RWPE2 (cell line): ENCODE measurements at regions not wholly inside any gene's neighbourhood (a gene's known extent, or its start where the extent isn't known, plus 50 kb on each side); places are given as distances from the start of the nearest gene placed in this dataset.

Experiments used
- ATAC-seq: fragments of 200-7000 bp; cut with Tn5 transposase; 3 replicates; pipeline ENCODE4 v1.9.1; 2021; ENCODE audit warnings: low read depth
- DNase-seq: peaks from one replicate; pipeline ENCODE4 v3.0.0-alpha.2; 2020; ENCODE audit warnings: low spot score
- H3K27ac ChIP-seq: fragments of 450-650 bp; 2 replicates; pipeline ENCODE4 v1.5.1; 2017; ENCODE audit warnings: mild to moderate bottlenecking; ENCODE audit not compliant: poor library complexity, severe bottlenecking
- H3K27me3 ChIP-seq: fragments of 250-450 bp; sonication (Bioruptor Pico); 2 replicates; pipeline ENCODE4 v1.5.1; 2021; ENCODE audit warnings: mild to moderate bottlenecking, moderate library complexity; ENCODE audit not compliant: insufficient read depth, poor library complexity, severe bottlenecking
- H3K36me3 ChIP-seq: fragments of 250-450 bp; sonication (Bioruptor Pico); 2 replicates; pipeline ENCODE4 v1.5.1; 2020; ENCODE audit warnings: low read depth, mild to moderate bottlenecking, moderate library complexity
- H3K4me1 ChIP-seq: fragments of 250-450 bp; sonication (Bioruptor Pico); 2 replicates; pipeline ENCODE4 v1.5.1; 2021; ENCODE audit warnings: mild to moderate bottlenecking, moderate library complexity; ENCODE audit not compliant: insufficient read depth, poor library complexity, severe bottlenecking
- H3K4me3 ChIP-seq: fragments of 250-450 bp; sonication (Bioruptor Pico); 2 replicates; pipeline ENCODE4 v1.5.1; 2021; ENCODE audit warnings: mild to moderate bottlenecking, moderate library complexity; ENCODE audit not compliant: severe bottlenecking
- H3K9me3 ChIP-seq: fragments of 250-450 bp; sonication (Bioruptor Pico); 2 replicates; pipeline ENCODE4 v1.5.1; 2021; ENCODE audit warnings: mild to moderate bottlenecking, moderate library complexity; ENCODE audit not compliant: severe bottlenecking
- CTCF ChIP-seq: fragments of 450-650 bp; IDR thresholded peaks from one replicate; pipeline ENCODE4 v1.5.1; 2017; ENCODE audit warnings: mild to moderate bottlenecking, moderate library complexity; ENCODE audit not compliant: poor library complexity, severe bottlenecking

DNA sequence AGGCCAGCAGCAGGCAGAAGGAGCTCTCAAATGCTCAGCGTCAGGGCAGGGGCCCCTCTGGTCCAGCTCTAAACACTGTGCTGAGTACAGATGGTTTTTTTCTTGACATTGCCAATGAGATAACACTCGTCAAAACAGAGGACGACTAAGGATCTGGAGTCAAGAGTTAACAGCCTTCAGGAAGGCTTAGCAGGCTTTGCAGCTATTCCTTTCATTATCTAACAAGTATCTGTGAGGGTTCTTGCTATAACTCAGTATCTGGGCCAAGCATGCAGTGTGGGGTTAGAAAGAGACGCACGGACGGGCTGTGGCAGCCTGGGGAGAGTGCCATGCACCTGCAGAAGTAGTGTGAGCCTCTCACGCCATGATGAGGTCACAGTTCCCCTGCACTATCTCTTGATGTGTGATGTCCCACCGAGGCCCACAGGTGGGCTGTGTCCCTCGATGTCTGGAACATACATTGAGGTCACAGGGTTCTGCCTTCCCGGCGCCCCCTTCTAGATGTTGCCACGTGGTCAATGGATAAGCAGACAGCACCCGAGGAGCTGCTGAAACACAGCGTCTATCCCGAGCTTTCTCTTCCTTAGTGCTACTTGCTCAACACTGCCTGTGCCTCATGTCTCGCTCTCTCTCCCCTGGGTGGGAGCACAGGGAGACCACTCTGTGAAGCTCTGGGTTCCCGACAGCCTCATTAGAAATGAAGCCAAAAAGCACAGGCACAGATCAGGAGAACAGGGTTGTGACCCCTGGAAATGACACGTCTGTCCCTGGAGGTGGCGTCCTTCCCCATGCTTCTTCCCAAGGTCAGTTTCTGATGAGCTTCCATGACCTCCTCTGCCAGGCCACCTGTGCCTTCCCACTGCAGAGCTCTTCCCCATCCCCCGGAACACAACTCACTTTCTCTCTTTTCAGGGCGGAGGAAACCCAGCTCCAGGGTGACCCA, 85.5 kb upstream of the RPS6KA2 start:
- no peak for ATAC-seq
- no peak for DNase-seq
- H3K27ac ChIP-seq = no peak overlapping the region

GRCh38 chr6:166710084-166710483, 83.0 kb upstream of the RPS6KA2 start:
- no peaks in the 10 kb centered on the region for H3K27me3 ChIP-seq
- no peaks in the 10 kb centered on the region for H3K4me1 ChIP-seq
- no peak for DNase-seq
- no peak overlapping the region for H3K27ac ChIP-seq
- H3K4me3 ChIP-seq = no peak overlapping the region
- ATAC-seq = no peak
- no peaks in the 10 kb centered on the region for H3K9me3 ChIP-seq
- H3K36me3 ChIP-seq = no peaks in the 10 kb centered on the region
- no peak for TF ChIP-seq CTCF

More for the DNA sequence above, 85.5 kb upstream of the RPS6KA2 start:
- H3K9me3 ChIP-seq = no peaks in the 10 kb centered on the region
- no peak overlapping the region for H3K4me3 ChIP-seq
- H3K36me3 ChIP-seq = no peaks in the 10 kb centered on the region
- TF ChIP-seq CTCF = no peak
- H3K27me3 ChIP-seq = no peaks in the 10 kb centered on the region
- no peaks in the 10 kb centered on the region for H3K4me1 ChIP-seq

GRCh38 chr6:166708460-166708859, 81.4 kb upstream of the RPS6KA2 start:
- TF ChIP-seq CTCF = no peak

GRCh38 chr6:166707045-166707444, 80.0 kb upstream of the RPS6KA2 start:
- ATAC-seq = no peak
- H3K27me3 ChIP-seq = no peaks in the 10 kb centered on the region
- no peak for DNase-seq
- H3K36me3 ChIP-seq = no peaks in the 10 kb centered on the region
- no peaks in the 10 kb centered on the region for H3K4me1 ChIP-seq
- H3K9me3 ChIP-seq = no peaks in the 10 kb centered on the region
- H3K4me3 ChIP-seq = no peak overlapping the region
- TF ChIP-seq CTCF = no peak
- H3K27ac ChIP-seq = no peak overlapping the region

More at GRCh38 chr6:166708460-166708859, 81.4 kb upstream of the RPS6KA2 start:
- Histone ChIP-seq H3K27ac (no peak overlapping the region), H3K4me3 (no peak overlapping the region), H3K4me1 (no peaks in the 10 kb centered on the region), H3K27me3 (no peaks in the 10 kb centered on the region), H3K36me3 (no peaks in the 10 kb centered on the region), H3K9me3 (no peaks in the 10 kb centered on the region)
- DNase-seq = no peak
- ATAC-seq = no peak

DNA sequence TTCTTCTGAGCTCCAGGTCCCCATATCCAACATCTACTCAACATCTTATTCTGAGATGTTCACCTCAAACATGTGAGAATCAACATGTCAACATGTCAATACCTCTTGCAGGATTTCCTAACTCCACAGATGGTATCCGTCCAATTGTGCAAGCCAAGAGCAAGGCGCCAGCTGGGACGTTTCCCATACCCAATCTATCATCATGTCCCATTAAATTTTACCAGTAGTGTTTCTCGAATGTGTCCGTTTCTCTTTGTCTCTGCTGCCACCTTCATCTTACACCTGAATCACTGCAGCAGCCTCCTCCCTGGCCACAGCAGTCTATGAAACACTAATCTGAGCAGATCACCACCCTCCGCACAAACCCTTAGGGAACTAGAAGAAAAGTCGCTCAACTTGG, 78.0 kb upstream of the RPS6KA2 start:
- Histone ChIP-seq H3K27me3 (peaks cover 4% of the 10 kb centered on the region), H3K27ac (no peak overlapping the region), H3K36me3 (no peaks in the 10 kb centered on the region), H3K4me3 (no peak overlapping the region), H3K4me1 (no peaks in the 10 kb centered on the region), H3K9me3 (no peaks in the 10 kb centered on the region)
- no peak for TF ChIP-seq CTCF
- no peak for ATAC-seq
- no peak for DNase-seq
